ENCODE measurements at regions not wholly inside any gene's neighbourhood (a gene's known extent, or its start where the extent isn't known, plus 50 kb on each side); places are given as distances from the start of the nearest gene placed in this dataset.
"Not testable (repeated sequence)": the region's sequence is repeated elsewhere in the genome, so short reads cannot be mapped to it uniquely, and the experiment has no call there.

GRCh38 chr6:130558131-130558530 is 192.3 kb downstream of the TMEM200A start:
- no peak for DNase-seq

GRCh38 chr6:130559166-130559565 is 193.3 kb downstream of the TMEM200A start:
- no peak for DNase-seq

- no peak for DNase-seq
These were observed 194.4 kb downstream of the TMEM200A start for GRCh38 chr6:130560231-130560630.

GRCh38 chr6:130561159-130561558 is 195.3 kb downstream of the TMEM200A start:
- not testable (repeated sequence) for DNase-seq

GRCh38 chr6:130565696-130566095 is 199.9 kb downstream of the TMEM200A start:
- no peak for DNase-seq

- no peak for DNase-seq
These were observed 208.3 kb downstream of the TMEM200A start for GRCh38 chr6:130574146-130574545.

GRCh38 chr6:130575557-130575956 is 209.7 kb downstream of the TMEM200A start:
- no peak for DNase-seq

GRCh38 chr6:130575971-130576370 is 210.2 kb downstream of the TMEM200A start:
- no peak for DNase-seq

- DNase-seq: no peak
These were observed 211.5 kb downstream of the TMEM200A start for GRCh38 chr6:130577178-130577919.

- DNase-seq: no peak
These were observed 212.9 kb downstream of the TMEM200A start for GRCh38 chr6:130578713-130579112.

- DNase-seq: no peak
These were observed 217.5 kb downstream of the TMEM200A start for GRCh38 chr6:130583268-130583667.

- DNase-seq: no peak
These were observed 219.8 kb downstream of the TMEM200A start for GRCh38 chr6:130585587-130585986.

GRCh38 chr6:130587778-130588520 is 222.1 kb downstream of the TMEM200A start:
- no peak for DNase-seq

GRCh38 chr6:130593200-130593599 is 227.4 kb downstream of the TMEM200A start:
- no peak for DNase-seq

- DNase-seq: no peak
These were observed 228.1 kb downstream of the TMEM200A start for GRCh38 chr6:130593948-130594347.

- DNase-seq: no peak
These were observed 228.9 kb upstream of the SMLR1 start for GRCh38 chr6:130598021-130598989.

GRCh38 chr6:130600880-130601341 is 226.3 kb upstream of the SMLR1 start:
- no peak for DNase-seq

GRCh38 chr6:130602151-130602770 is 224.9 kb upstream of the SMLR1 start:
- no peak for DNase-seq

- DNase-seq: no peak
These were observed 223.8 kb upstream of the SMLR1 start for GRCh38 chr6:130603391-130603790.

GRCh38 chr6:130604841-130605399 is 222.3 kb upstream of the SMLR1 start:
- DNase-seq: no peak

GRCh38 chr6:130610303-130610702 is 216.9 kb upstream of the SMLR1 start:
- no peak for DNase-seq

- no peak for DNase-seq
These were observed 215.8 kb upstream of the SMLR1 start for GRCh38 chr6:130611366-130611765.

Measured in right hindlimb (tissue), 1 donor.